ENCODE measurements at regions not wholly inside any gene's neighbourhood (a gene's known extent, or its start where the extent isn't known, plus 50 kb on each side); places are given as distances from the start of the nearest gene placed in this dataset.

DNA sequence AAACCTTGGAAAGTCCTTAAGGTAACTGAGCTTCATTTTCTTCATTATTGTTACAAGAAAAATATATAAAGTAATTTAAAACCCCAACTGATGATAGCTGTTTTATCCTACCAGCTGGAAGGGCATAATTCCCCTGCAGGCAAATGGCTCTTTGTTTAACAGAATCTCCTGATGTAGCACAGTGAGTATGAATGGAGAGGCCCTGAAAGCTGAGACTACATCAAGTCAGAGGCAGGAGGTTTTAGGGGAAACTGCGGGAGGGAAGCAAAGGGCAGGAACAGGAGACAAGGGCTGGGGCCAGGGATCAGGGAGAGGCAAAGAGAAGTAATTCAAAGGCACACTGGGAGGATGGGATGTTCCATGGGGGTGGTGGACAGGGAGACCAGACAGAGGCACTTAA, 119.0 kb upstream of the LRFN2 start:
- TF ChIP-seq GATA2 (IDR thresholded peaks at IDR 0.05; ENCODE audit: low read depth, low read length), result no peak
- TF ChIP-seq GATA3 (IDR thresholded peaks at IDR 0.05; ENCODE audit: low read depth, low read length), result no peak

DNA sequence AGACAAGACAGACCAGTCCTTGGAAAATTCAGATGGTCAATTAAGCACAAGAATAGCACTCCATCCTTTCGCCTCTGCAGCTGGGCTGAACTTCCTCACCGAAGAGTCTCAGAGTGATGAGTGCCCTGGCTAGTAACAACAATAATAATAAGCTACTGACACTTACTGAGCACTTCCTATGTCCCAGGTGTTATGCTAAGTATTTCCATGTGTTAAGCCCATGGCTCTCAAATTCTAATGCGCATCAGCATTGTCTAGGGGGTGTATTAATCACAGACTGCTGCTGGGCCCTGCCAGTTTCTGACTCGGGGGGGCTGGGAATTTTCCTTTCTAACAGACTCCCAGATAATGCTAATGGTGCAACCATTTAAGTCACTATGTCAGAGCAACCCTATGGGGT, 118.2 kb upstream of the LRFN2 start:
- TF ChIP-seq GATA3 (IDR thresholded peaks at IDR 0.05; ENCODE audit: low read depth, low read length), result no peak
- no peak for TF ChIP-seq GATA2 (IDR thresholded peaks at IDR 0.05; ENCODE audit: low read depth, low read length)

- TF ChIP-seq GATA3 (IDR thresholded peaks at IDR 0.05; ENCODE audit: low read depth, low read length) (no peak), GATA2 (IDR thresholded peaks at IDR 0.05; ENCODE audit: low read depth, low read length) (no peak)
These were observed 114.3 kb upstream of the LRFN2 start for GRCh38 chr6:40701352-40702007.

DNA sequence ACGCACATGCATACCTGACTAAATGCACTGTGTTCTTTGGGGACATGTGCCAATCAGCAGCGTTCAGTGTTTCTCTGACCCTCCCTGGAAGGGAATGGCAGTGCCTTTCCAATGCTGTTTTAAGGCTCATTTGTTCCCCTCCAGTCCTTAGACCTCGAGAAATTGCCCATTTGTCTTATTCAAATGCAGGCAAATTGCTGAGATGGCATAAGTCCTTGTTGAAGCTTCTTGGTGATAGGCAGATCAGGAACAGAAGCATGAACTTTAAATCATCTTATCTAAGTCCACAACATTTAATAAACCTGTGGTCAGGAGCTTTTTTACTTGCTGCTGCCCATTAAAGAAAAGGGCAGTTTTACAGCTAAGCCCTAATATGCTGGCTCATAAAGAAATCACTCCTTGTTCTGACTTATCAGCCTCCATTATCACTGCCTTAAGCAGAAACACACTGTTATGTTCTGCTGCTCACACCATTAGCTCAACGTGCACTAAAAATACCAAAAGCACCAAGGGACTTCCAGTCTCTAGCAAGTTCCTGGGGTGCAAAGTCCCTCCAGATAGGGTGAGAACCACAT, 112.9 kb upstream of the LRFN2 start:
- TF ChIP-seq GATA2 (IDR thresholded peaks at IDR 0.05; ENCODE audit: low read depth, low read length), result no peak
- no peak for TF ChIP-seq GATA3 (IDR thresholded peaks at IDR 0.05; ENCODE audit: low read depth, low read length)

DNA sequence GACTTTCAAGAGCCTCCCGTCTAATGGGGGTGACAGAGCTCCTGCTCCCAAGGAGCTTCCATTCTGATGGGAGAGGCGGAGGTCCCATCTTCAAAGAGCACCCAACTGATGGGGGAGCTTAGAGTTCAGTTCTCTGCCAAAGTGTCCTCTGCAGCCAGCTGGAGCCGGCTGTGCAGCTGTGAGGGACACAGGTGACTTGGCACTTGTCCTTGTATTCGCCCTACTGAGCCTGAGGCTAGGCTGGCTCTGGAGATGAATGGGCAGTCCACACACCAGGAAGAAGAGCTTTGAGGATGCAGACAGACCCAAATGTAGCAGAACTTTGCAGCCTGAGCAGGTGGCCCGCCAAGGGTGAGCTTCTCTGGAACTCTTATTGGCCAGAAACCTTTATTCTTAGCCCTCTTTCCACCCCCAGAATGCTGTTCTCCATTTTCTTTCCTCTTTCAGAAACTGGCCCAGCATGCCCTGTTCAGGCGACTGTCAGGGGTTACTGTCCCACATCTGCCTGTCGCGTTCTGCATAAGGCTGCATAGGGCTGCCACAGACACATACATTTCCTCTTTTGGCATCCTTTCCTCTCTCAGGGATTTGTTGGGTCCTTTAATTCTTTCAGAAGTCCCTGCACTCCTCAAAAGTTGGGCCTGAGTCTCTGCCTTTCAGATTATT, 108.7 kb upstream of the LRFN2 start:
- TF ChIP-seq GATA3 (IDR thresholded peaks at IDR 0.05; ENCODE audit: low read depth, low read length) (no peak), GATA2 (IDR thresholded peaks at IDR 0.05; ENCODE audit: low read depth, low read length) (no peak)

GRCh38 chr6:40695114-40695513, 108.0 kb upstream of the LRFN2 start:
- TF ChIP-seq GATA3 (IDR thresholded peaks at IDR 0.05; ENCODE audit: low read depth, low read length) (no peak), GATA2 (IDR thresholded peaks at IDR 0.05; ENCODE audit: low read depth, low read length) (no peak)

DNA sequence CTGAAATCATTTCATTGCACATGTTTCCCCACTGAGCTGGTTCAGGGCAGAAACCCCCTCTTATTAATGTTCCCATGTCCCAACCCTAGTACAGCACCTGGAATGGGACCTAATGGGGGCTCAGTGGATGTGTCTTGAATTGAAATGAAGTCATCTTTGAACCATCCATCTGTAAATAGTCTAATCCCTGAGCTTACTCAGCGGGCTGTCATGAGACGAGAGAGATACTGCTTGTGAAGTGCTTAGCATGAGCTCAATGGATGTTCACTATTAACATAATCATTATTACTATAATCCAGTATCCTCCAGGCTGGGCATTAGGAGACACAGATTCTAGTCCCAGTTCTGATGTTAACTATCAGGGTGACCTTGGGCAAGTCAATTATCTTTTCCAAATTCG, 106.6 kb upstream of the LRFN2 start:
- TF ChIP-seq GATA2 (IDR thresholded peaks at IDR 0.05; ENCODE audit: low read depth, low read length), result no peak
- no peak for TF ChIP-seq GATA3 (IDR thresholded peaks at IDR 0.05; ENCODE audit: low read depth, low read length)

DNA sequence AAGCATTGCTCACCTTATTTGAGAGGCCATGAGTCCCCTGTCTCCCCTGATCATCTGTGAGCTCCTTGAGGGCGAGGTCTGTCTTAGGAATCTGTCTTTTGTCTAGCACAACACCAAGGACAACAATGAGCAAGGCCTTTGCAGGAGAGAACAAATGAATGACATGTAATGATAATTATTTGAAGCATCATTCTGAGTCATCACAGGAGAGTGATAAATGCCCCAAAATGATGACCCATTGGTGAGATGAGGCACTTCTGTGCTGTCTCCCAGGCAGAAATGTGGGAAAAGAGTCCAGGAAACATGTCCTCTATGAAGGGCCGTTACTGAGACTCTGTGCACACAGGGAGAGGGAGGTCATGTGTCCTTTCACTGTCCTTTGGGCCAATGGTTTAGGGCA, 105.2 kb upstream of the LRFN2 start:
- TF ChIP-seq GATA3 (IDR thresholded peaks at IDR 0.05; ENCODE audit: low read depth, low read length) (no peak), GATA2 (IDR thresholded peaks at IDR 0.05; ENCODE audit: low read depth, low read length) (no peak)

- TF ChIP-seq GATA2 (IDR thresholded peaks at IDR 0.05; ENCODE audit: low read depth, low read length), result no peak
- no peak for TF ChIP-seq GATA3 (IDR thresholded peaks at IDR 0.05; ENCODE audit: low read depth, low read length)
These were observed 102.0 kb upstream of the LRFN2 start for GRCh38 chr6:40689185-40689584.

DNA sequence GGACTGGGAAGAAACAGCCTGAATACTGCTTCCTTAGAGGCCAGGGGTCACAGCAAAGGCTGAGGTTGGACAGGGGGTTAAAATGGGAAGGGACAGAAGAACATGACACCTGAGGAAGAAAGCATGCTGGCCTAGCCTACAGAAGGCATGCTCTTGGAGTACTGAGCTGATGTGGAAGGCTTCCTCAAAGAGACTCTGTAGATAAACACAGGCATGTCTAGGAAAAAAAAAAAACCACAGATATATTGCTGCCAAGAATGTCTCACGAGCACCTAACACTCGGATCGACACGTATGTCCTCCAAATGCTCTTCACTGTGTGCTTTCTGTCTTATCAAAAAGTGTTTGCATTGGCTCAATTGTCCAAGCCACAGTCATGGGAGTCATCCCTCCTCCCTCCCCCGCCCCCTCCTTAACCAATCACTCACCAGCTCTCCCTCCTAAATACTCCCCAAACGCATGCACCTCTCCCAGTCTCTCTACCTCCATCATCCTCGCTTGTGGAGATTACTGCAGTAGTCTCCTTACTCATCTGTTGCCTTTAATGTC, 101.1 kb upstream of the LRFN2 start:
- no peak for TF ChIP-seq GATA3 (IDR thresholded peaks at IDR 0.05; ENCODE audit: low read depth, low read length)
- TF ChIP-seq GATA2 (IDR thresholded peaks at IDR 0.05; ENCODE audit: low read depth, low read length), result no peak

DNA sequence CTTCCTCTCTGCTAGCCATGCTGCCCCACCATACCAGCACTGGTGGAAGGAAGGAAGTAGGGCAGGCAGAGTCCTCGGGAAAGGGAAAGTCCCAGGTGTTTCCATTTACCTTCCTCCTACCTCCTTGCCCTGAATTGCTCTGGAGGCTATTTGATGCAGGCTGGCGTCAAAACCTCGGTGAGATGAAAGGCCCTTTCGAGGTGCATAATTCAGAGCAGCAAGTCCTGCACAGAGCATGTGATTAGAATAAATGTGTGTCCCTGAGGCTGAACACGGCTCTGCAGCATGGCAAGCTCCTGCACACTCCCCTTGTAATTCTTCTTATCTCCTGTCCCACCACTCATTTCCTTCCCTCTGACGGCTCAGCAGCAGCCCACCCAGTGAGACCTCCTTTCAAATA, 98.7 kb upstream of the LRFN2 start:
- TF ChIP-seq GATA2 (IDR thresholded peaks at IDR 0.05; ENCODE audit: low read depth, low read length) (no peak), GATA3 (IDR thresholded peaks at IDR 0.05; ENCODE audit: low read depth, low read length) (no peak)

DNA sequence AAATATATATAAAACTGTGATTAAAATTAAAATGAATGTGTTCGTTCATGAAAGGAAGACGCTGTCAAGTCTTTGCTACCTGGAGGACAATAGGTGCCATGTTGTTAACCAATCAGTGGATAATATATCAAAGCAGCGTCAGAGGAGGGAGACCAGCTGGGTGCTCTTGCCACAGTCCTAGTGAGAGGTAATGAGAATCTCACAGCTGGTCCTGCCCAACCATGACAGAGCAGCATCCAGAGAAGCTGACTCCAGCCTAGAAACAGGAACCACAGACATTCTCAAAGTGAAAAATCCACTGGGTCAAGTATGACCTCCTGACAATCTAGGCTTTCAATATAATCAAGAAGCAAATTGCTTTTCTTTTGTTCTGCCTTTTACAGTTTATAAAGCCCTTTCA, 94.5 kb upstream of the LRFN2 start:
- TF ChIP-seq GATA2 (IDR thresholded peaks at IDR 0.05; ENCODE audit: low read depth, low read length) (no peak), GATA3 (IDR thresholded peaks at IDR 0.05; ENCODE audit: low read depth, low read length) (no peak)

- TF ChIP-seq GATA3 (IDR thresholded peaks at IDR 0.05; ENCODE audit: low read depth, low read length) (no peak), GATA2 (IDR thresholded peaks at IDR 0.05; ENCODE audit: low read depth, low read length) (no peak)
These were observed 91.8 kb upstream of the LRFN2 start for GRCh38 chr6:40678941-40679340.

DNA sequence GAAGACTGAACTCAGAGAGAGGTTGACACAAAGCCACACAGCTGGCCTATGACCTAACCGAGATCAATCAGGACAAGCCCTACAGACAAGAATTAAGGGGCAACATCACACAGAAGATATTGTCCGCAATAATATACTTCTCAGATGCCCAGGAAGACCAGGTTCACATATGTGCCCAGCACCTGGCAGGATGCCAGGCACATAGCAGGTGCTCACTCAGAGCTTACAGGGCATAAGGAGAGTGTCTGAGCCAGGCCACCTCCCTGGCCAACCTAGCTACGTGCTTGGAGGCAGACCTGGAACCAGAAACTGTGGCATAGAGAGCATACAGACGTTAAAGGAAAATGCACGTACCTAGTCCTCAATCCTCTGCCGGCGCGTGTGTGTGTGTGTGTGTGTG, 87.0 kb upstream of the LRFN2 start:
- TF ChIP-seq GATA3 (IDR thresholded peaks at IDR 0.05; ENCODE audit: low read depth, low read length) (no peak), GATA2 (IDR thresholded peaks at IDR 0.05; ENCODE audit: low read depth, low read length) (no peak)

- TF ChIP-seq GATA2 (IDR thresholded peaks at IDR 0.05; ENCODE audit: low read depth, low read length) (no peak), GATA3 (IDR thresholded peaks at IDR 0.05; ENCODE audit: low read depth, low read length) (no peak)
These were observed 84.9 kb upstream of the LRFN2 start for GRCh38 chr6:40672087-40672486.

Data from SH-SY5Y (cell line).